ENCODE measurements at regions not wholly inside any gene's neighbourhood (a gene's known extent, or its start where the extent isn't known, plus 50 kb on each side); places are given as distances from the start of the nearest gene placed in this dataset.

DNA sequence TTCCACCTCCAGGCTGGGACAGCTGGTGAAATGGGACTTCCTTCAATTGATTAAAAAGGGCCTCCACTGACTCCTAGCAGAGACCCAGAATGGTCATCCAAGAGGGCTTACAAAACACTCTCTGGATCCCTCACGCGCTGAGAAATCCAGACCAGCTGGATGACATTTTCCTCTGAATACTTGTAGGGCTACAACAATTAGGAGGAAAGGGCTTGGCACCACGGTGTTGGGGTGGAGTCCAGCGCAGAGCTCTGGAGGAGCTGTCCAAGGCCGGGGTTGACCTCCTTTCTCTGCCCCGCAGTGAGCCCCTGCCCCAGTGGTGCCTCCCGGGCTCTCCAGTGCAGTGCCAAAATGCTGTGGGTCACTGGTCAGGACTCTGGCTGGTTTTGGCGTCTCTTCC lies 189.0 kb upstream of the CCND2 start:
- H3K4me3 Mint-ChIP-seq = no peak overlapping the region
- ATAC-seq (no peak), DNase-seq (ENCODE audit: low spot score) (no peak)
- H3K36me3 Mint-ChIP-seq = no peaks in the 10 kb centered on the region
- no peak overlapping the region for H3K27ac Mint-ChIP-seq
- H3K9me3 Mint-ChIP-seq = no peaks in the 10 kb centered on the region
- H3K27me3 Mint-ChIP-seq = peaks cover 7 to 11% of the 10 kb centered on the region in 2 donors
- peaks cover 0 to 12% of the 10 kb centered on the region in 2 donors for H3K4me1 Mint-ChIP-seq (ENCODE audit: low read depth in 2 of 2)

DNA sequence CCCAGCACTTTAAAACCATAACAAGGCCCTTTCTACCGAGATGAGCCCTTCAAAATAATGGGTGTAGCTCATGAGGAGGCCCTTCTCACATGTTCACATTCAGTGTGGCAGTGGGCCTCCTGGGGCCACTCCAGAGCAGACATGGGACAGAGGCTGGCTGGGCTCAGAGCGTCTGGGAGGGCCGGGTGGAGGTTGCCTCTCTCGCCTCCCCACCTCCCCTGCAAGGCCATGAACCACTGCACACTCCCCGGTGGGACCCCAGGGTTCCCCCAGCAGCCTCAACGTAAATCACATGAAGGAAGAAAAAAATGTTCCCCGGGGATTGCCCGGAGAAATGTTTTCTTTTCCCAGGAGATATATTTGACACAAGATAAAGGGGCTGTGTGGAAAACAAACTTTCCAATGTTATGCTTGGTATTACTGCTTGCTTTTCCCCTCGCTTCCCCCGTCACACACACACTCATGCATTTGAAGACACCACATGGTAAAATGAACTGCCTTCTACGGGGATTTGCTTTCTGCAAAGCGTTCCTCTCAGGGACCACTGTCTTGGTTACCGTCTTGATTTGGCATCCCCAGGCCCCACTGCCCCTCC lies 190.7 kb upstream of the CCND2 start:
- H3K9me3 Mint-ChIP-seq = no peaks in the 10 kb centered on the region
- H3K36me3 Mint-ChIP-seq = no peaks in the 10 kb centered on the region
- DNase-seq (ENCODE audit: low spot score) = no peak
- peaks cover 14% of the 10 kb centered on the region in 2 donors for H3K27me3 Mint-ChIP-seq
- no peak overlapping the region for H3K4me3 Mint-ChIP-seq
- no peak for ATAC-seq
- H3K27ac Mint-ChIP-seq = no peak overlapping the region
- H3K4me1 Mint-ChIP-seq (ENCODE audit: low read depth in 2 of 2) = peaks cover 0 to 12% of the 10 kb centered on the region in 2 donors

DNA sequence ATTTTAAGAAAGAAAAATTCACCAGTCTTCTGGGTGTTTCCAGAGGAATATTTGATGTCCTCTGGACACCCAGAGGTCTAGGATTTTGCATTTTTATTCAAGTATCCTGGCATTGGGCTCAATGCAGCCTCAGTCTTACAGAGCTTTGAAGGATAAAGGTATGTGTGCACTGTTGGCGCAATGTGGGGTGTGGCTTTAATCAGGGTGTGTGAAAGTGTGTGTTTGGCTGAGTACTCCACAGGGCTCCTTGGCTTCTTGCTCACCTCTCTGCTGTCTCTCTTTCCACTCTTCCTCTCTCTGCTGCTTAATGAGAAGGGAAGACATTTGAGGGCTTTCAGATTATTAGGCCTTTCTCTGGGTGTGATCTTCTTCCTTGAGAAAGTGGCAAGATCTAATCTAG lies 193.3 kb upstream of the CCND2 start:
- ATAC-seq (no peak), DNase-seq (ENCODE audit: low spot score) (no peak)
- peak overlapping the region in 1 of 2 donors; percentile 58 for H3K27ac Mint-ChIP-seq
- H3K4me1 Mint-ChIP-seq (ENCODE audit: low read depth in 2 of 2) = peaks cover 0 to 8% of the 10 kb centered on the region in 2 donors
- H3K36me3 Mint-ChIP-seq = no peaks in the 10 kb centered on the region
- no peaks in the 10 kb centered on the region for H3K9me3 Mint-ChIP-seq
- peaks cover 17 to 20% of the 10 kb centered on the region in 2 donors for H3K27me3 Mint-ChIP-seq
- H3K4me3 Mint-ChIP-seq = no peak overlapping the region

DNA sequence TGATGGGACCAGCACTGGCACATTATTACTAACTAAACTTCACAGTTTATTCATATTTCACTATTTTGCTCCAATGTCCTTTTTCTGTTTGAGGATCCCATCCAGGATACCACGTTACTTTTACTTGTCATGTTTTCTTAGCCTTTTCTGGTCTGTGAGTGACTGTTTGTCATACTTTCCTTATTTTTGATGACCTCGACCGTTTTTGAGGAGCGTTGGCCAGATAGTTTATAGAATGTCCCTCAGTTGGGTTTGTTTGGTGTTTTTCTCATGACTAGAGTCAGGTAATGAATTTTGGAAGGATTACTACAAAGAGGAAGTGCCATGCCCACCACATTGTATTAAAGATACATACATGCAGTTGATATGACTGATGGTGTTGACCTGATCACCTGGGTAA lies 199.4 kb upstream of the CCND2 start:
- Mint-ChIP-seq H3K36me3 (no peaks in the 10 kb centered on the region), H3K4me1 (ENCODE audit: low read depth in 2 of 2) (peaks cover 0 to 5% of the 10 kb centered on the region in 2 donors), H3K27ac (no peak overlapping the region), H3K27me3 (peaks cover 17 to 21% of the 10 kb centered on the region in 2 donors), H3K4me3 (no peak overlapping the region), H3K9me3 (no peaks in the 10 kb centered on the region)
- DNase-seq (ENCODE audit: low spot score) (no peak), ATAC-seq (no peak)

DNA sequence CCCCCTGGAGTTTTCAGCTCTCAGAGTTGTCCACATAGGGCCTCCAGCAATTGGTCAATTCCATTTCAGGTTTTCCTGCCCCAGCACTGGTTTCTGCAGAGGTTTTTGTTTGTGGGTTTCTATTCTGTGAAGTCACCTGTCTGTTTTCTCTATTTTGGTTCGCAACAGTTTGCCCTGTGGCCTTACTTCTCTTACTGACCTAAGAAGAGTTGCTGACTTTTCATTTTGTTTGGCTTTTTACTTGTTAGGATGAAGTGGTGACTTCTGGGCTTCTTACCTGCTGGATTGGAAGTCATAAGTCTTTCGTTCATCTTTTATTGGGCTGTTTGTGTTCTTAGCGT lies 196.4 kb upstream of the PARP11 start:
- no peak overlapping the region for H3K27ac Mint-ChIP-seq
- no peaks in the 10 kb centered on the region for H3K4me1 Mint-ChIP-seq (ENCODE audit: low read depth in 2 of 2)
- H3K36me3 Mint-ChIP-seq = no peaks in the 10 kb centered on the region
- no peaks in the 10 kb centered on the region for H3K9me3 Mint-ChIP-seq
- DNase-seq (ENCODE audit: low spot score) = no peak
- peaks cover 10 to 14% of the 10 kb centered on the region in 2 donors for H3K27me3 Mint-ChIP-seq
- ATAC-seq = no peak
- no peak overlapping the region for H3K4me3 Mint-ChIP-seq

DNA sequence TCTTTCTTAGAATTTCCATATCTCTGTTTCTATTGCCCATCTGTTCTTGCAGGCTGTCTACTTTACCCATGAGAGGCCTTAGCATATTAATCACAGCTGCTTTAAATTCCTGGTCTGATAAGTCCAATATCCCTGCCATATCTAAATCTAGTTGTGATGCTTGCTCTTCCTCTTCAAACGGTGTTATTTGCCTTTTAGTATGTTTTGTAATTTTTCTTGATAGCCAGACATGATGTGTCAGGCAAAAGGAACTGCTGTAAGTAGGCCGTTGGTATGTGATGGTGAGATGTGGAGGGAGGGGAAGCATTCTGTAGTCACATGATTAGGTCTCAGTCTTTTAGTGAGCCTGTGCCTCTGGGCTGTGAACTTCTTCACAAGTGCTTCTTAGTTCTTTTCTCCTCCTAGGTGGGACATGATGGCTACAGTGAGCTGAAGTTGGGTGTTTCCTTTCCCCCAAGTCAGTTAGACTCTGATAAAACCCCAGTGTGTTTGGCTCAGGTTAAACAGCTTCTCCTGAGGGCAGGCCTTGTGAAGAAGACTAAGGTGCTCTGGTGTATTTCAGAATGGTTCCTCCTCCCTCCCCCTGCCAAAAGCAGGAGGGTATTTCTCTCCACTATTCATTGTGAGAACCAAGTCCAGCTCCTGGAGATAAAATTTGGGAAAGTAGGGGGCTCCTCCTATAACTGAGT lies 195.9 kb upstream of the PARP11 start:
- Mint-ChIP-seq H3K9me3 (no peaks in the 10 kb centered on the region), H3K27me3 (peaks cover 7 to 15% of the 10 kb centered on the region in 2 donors), H3K27ac (no peak overlapping the region), H3K4me3 (no peak overlapping the region), H3K36me3 (no peaks in the 10 kb centered on the region), H3K4me1 (ENCODE audit: low read depth in 2 of 2) (no peaks in the 10 kb centered on the region)
- ATAC-seq (no peak), DNase-seq (ENCODE audit: low spot score) (no peak)

DNA sequence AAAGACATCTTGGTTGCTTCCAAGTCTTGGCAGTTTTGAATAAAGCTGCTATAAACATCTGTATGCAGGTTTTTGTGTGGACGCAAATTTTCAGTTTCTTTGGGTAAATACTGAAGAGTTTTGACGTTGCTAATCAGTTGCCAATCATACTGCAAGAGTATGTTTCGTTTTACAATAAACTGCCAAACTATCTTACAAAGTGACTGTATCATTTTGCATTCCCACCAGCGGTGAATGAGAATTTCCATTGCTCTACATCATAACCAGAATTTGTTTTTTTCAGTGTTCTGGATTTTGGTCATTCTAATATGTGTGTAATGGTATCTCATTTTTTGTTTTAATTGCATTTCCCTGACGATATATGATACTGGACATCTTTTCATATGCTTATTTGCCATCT lies 190.8 kb upstream of the PARP11 start:
- ATAC-seq (no peak), DNase-seq (ENCODE audit: low spot score) (no peak)
- Mint-ChIP-seq H3K9me3 (no peaks in the 10 kb centered on the region), H3K27me3 (peaks cover 10 to 21% of the 10 kb centered on the region in 2 donors), H3K4me1 (ENCODE audit: low read depth in 2 of 2) (no peaks in the 10 kb centered on the region), H3K36me3 (no peaks in the 10 kb centered on the region), H3K27ac (no peak overlapping the region), H3K4me3 (peak overlapping the region; percentile 6)

DNA sequence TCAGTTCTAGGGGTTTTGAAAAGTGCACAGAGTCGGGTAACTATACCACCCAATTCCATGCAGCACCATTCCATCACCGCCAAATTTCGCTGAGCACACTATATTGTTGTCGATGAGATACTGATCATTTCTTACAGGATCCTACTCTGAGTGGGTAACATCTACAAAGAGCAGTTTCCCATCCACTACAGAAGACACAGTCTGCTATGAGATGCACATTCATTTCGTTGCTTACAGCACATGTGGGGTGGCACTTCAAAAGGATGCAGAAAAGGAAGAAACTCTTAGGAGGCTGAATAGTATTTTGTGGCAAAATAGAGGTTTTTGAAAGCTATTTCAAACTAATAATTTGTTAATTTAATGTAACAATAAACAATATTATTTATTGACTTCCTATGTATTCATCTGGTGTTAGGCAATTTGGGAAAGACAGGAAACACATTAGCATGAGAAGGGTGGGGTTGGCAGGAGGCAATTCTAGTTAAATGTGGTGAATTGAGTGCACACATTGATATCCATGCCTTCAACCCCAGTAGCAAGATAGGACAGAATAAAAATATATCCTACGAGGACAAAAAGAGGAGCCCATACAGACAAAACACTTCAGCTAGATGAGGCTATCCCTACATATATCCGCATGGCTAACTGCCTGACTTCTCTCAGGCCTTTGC lies 186.8 kb upstream of the PARP11 start:
- Mint-ChIP-seq H3K9me3 (no peaks in the 10 kb centered on the region), H3K27ac (no peak overlapping the region), H3K4me1 (ENCODE audit: low read depth in 2 of 2) (peaks cover 4 to 11% of the 10 kb centered on the region in 2 donors), H3K27me3 (peaks cover 25 to 27% of the 10 kb centered on the region in 2 donors), H3K4me3 (no peak overlapping the region), H3K36me3 (no peaks in the 10 kb centered on the region)
- no peak for ATAC-seq
- DNase-seq (ENCODE audit: low spot score) = no peak

DNA sequence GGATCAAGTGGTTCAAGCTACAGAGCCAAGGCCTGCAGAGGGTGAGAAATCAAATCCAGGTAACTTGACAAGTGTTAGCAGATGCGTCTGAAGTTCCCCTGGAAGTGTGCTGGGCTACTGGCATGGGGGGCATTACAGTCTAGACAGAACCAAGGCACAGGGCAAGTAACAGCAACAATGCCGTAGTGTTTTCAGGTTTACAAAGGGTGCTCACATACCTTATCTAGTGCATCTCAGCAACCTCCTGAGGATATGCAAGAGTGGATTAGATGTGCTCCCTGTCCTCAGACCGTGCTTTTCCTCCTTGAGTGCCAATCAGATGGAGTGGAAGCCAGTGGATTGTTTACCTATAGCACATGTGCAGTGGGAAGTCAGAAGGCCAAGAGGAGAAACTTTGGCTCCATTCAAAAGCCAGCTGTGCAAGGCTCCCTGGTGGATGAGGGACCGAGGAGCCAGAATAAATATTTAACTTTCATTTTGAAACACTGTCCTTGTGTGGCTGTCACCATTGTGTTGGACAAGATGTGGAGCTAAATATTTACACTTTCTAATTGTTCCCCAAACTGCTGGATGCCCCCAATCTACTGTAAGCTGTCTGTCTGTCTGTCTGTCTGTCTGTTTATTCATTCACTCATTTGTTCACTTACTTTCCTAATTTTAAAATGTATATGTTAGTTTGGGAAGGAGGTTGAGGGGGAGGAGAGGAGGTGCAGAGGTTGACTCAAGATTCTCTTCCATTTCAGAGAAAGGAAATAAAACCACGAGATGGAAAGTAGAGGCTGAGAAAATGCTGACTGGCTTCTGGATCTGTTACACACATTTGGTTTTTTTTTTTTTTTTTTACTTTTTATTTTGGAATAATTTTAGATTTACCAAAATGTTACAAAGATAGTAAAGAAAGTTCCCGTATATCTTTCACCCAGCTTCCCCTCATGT lies 184.0 kb upstream of the PARP11 start:
- Mint-ChIP-seq H3K27ac (no peak overlapping the region), H3K4me3 (no peak overlapping the region), H3K27me3 (peaks cover 20 to 27% of the 10 kb centered on the region in 2 donors), H3K9me3 (no peaks in the 10 kb centered on the region), H3K4me1 (ENCODE audit: low read depth in 2 of 2) (peaks cover 5 to 11% of the 10 kb centered on the region in 2 donors), H3K36me3 (no peaks in the 10 kb centered on the region)
- ATAC-seq (no peak), DNase-seq (ENCODE audit: low spot score) (no peak)

DNA sequence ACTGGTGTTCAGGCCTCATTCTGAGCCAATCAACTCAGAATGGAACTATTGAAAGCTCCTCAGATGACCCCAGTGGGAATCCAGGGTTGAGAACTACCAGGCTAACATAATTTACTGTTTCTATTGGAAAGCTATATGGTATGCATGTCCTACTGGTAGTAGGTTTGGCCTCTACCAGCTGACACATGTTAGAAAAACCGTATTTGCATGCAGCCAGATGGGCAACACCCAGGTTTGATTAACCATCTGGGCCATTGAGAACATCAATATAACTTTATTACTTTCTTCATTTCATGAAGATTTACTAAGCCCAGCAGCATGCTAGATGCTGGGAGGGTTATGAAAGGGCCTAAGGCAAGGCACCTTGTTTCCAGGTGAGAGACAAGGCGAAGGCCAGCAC lies 181.4 kb upstream of the PARP11 start:
- Mint-ChIP-seq H3K36me3 (no peaks in the 10 kb centered on the region), H3K27ac (no peak overlapping the region), H3K27me3 (peaks cover 23 to 30% of the 10 kb centered on the region in 2 donors), H3K4me1 (ENCODE audit: low read depth in 2 of 2) (peaks cover 17 to 23% of the 10 kb centered on the region in 2 donors), H3K4me3 (no peak overlapping the region), H3K9me3 (no peaks in the 10 kb centered on the region)
- ATAC-seq (no peak), DNase-seq (ENCODE audit: low spot score) (no peak)

DNA sequence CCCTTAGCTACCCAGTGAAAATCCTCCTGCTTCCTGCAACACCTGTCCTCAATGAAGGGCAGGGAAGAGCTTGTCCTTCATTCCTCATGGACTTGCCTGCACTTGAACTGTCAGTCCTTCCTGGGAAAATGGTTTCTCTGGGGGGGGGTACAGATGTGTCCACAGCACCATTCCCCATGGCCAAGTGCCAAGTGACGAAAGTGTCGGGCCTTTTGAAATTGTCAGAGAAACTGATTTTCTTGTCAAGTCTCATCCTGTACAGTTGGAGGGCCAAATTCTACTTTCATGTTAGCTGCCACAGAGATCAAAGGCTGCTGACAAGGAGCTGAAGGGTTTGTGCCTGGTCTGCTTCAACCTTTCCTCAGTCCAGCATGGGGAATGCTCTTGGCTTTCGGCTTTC lies 179.5 kb upstream of the PARP11 start:
- no peaks in the 10 kb centered on the region for H3K9me3 Mint-ChIP-seq
- H3K4me3 Mint-ChIP-seq = no peak overlapping the region
- H3K36me3 Mint-ChIP-seq = no peaks in the 10 kb centered on the region
- peaks cover 15 to 17% of the 10 kb centered on the region in 2 donors for H3K27me3 Mint-ChIP-seq
- ATAC-seq (no peak), DNase-seq (ENCODE audit: low spot score) (no peak)
- H3K27ac Mint-ChIP-seq = no peak overlapping the region
- H3K4me1 Mint-ChIP-seq (ENCODE audit: low read depth in 2 of 2) = peaks cover 13 to 18% of the 10 kb centered on the region in 2 donors

DNA sequence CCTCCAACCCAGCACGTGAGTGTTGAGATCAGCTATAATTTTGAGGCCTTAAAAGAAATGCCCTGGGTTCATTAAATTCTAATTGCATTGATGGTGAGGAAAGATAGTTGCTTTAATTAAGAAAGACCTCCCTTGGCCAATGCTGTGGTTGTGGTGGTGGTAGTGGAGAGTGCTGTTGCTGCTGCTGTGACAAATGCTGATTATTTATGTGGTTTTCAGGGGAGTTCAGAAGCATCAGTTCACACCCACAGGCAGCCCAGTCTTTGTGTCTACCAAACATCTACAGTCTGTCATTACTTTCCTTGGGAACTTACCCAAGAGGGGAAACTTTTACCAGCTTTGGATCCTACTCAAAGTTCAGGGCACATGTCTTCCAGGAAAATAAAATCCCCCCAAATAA lies 178.4 kb upstream of the PARP11 start:
- no peaks in the 10 kb centered on the region for H3K9me3 Mint-ChIP-seq
- H3K36me3 Mint-ChIP-seq = no peaks in the 10 kb centered on the region
- no peak for DNase-seq (ENCODE audit: low spot score)
- ATAC-seq = peak; percentile 79 to 83
- H3K27ac Mint-ChIP-seq = peak overlapping the region in 1 of 2 donors; percentile 67
- peaks cover 12 to 13% of the 10 kb centered on the region in 2 donors for H3K4me1 Mint-ChIP-seq (ENCODE audit: low read depth in 2 of 2)
- H3K4me3 Mint-ChIP-seq = no peak overlapping the region
- H3K27me3 Mint-ChIP-seq = peaks cover 18 to 20% of the 10 kb centered on the region in 2 donors

DNA sequence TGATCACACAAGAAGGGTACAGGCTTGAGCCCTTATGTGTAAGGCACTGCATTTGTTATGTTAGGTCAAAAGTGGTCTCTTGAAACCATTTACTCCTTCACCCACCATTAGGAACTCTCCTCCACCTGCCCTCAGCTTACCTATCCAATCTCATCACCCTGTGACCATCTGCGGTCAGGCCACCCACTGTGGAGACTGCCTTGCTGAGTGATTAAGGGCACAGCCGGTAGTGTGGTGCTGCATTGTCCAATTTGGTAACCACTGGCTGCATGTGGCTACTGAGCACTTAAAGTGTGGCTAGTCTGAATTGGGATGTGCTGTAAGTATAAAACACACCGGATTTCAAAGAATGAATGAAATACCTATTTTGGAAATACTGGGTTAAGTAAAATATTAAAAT lies 177.1 kb upstream of the PARP11 start:
- ATAC-seq (no peak), DNase-seq (ENCODE audit: low spot score) (no peak)
- H3K4me3 Mint-ChIP-seq = no peak overlapping the region
- H3K36me3 Mint-ChIP-seq = no peaks in the 10 kb centered on the region
- no peak overlapping the region for H3K27ac Mint-ChIP-seq
- no peaks in the 10 kb centered on the region for H3K9me3 Mint-ChIP-seq
- H3K27me3 Mint-ChIP-seq = peaks cover 18 to 22% of the 10 kb centered on the region in 2 donors
- H3K4me1 Mint-ChIP-seq (ENCODE audit: low read depth in 2 of 2) = peaks cover 12 to 17% of the 10 kb centered on the region in 2 donors

Measured in natural killer cell treated with Interleukin-12 subunit alpha and Interleukin-12 subunit beta and Interleukin-15 and Interleukin-18, amount 100 ng/mL, for 72 hours (primary cell).